ENCODE measurements at regions not wholly inside any gene's neighbourhood (a gene's known extent, or its start where the extent isn't known, plus 50 kb on each side); places are given as distances from the start of the nearest gene placed in this dataset.

- no peak overlapping the region for H3K4me3 ChIP-seq (ENCODE audit: low read length)
- DNase-seq (ENCODE audit: low read depth, low spot score) = no peak
Measured at GRCh38 chr20:11083841-11084240, 410.0 kb upstream of the JAG1 start.

- H3K4me3 ChIP-seq (ENCODE audit: low read length) = no peak overlapping the region
- DNase-seq (ENCODE audit: low read depth, low spot score) = no peak
Measured at GRCh38 chr20:11084508-11084907, 410.7 kb upstream of the JAG1 start.

- no peak for DNase-seq (ENCODE audit: low read depth, low spot score)
- H3K4me3 ChIP-seq (ENCODE audit: low read length) = no peak overlapping the region
Measured at GRCh38 chr20:11086970-11087369, 413.2 kb upstream of the JAG1 start.

GRCh38 chr20:11090751-11091150 is 417.0 kb upstream of the JAG1 start:
- H3K4me3 ChIP-seq (ENCODE audit: low read length) = no peak overlapping the region
- no peak for DNase-seq (ENCODE audit: low read depth, low spot score)

- no peak overlapping the region for H3K4me3 ChIP-seq (ENCODE audit: low read length)
- DNase-seq (ENCODE audit: low read depth, low spot score) = no peak
Measured at GRCh38 chr20:11091511-11091910, 417.7 kb upstream of the JAG1 start.

- H3K4me3 ChIP-seq (ENCODE audit: low read length) = no peak overlapping the region
- DNase-seq (ENCODE audit: low read depth, low spot score) = no peak
Measured at GRCh38 chr20:11092151-11092550, 418.4 kb upstream of the JAG1 start.

GRCh38 chr20:11094196-11094595 is 420.4 kb upstream of the JAG1 start:
- no peak for DNase-seq (ENCODE audit: low read depth, low spot score)
- no peak overlapping the region for H3K4me3 ChIP-seq (ENCODE audit: low read length)

- DNase-seq (ENCODE audit: low read depth, low spot score) = no peak
- H3K4me3 ChIP-seq (ENCODE audit: low read length) = no peak overlapping the region
Measured at GRCh38 chr20:11094711-11095110, 420.9 kb upstream of the JAG1 start.

- no peak for DNase-seq (ENCODE audit: low read depth, low spot score)
Measured at GRCh38 chr20:11098888-11099287, 425.1 kb upstream of the JAG1 start.

GRCh38 chr20:11101243-11101642 is 427.4 kb upstream of the JAG1 start:
- H3K4me3 ChIP-seq (ENCODE audit: low read length) = no peak overlapping the region
- DNase-seq (ENCODE audit: low read depth, low spot score) = no peak

More at GRCh38 chr20:11098888-11099287, 425.1 kb upstream of the JAG1 start:
- no peak overlapping the region for H3K4me3 ChIP-seq (ENCODE audit: low read length)

GRCh38 chr20:11101696-11102095 is 427.9 kb upstream of the JAG1 start:
- no peak for DNase-seq (ENCODE audit: low read depth, low spot score)
- no peak overlapping the region for H3K4me3 ChIP-seq (ENCODE audit: low read length)

- no peak for DNase-seq (ENCODE audit: low read depth, low spot score)
- no peak overlapping the region for H3K4me3 ChIP-seq (ENCODE audit: low read length)
Measured at GRCh38 chr20:11103866-11104265, 430.1 kb upstream of the JAG1 start.

GRCh38 chr20:11108102-11108810 is 434.5 kb upstream of the JAG1 start:
- H3K4me3 ChIP-seq (ENCODE audit: low read length) = no peak overlapping the region
- no peak for DNase-seq (ENCODE audit: low read depth, low spot score)

GRCh38 chr20:11110535-11110934 is 436.7 kb upstream of the JAG1 start:
- no peak overlapping the region for H3K4me3 ChIP-seq (ENCODE audit: low read length)
- no peak for DNase-seq (ENCODE audit: low read depth, low spot score)

GRCh38 chr20:11111191-11111590 is 437.4 kb upstream of the JAG1 start:
- no peak for DNase-seq (ENCODE audit: low read depth, low spot score)
- no peak overlapping the region for H3K4me3 ChIP-seq (ENCODE audit: low read length)

- no peak for DNase-seq (ENCODE audit: low read depth, low spot score)
- H3K4me3 ChIP-seq (ENCODE audit: low read length) = no peak overlapping the region
Measured at GRCh38 chr20:11112832-11113231, 439.0 kb upstream of the JAG1 start.

- DNase-seq (ENCODE audit: low read depth, low spot score) = no peak
- H3K4me3 ChIP-seq (ENCODE audit: low read length) = no peak overlapping the region
Measured at GRCh38 chr20:11114382-11114781, 440.6 kb upstream of the JAG1 start.

GRCh38 chr20:11117808-11118528 is 444.2 kb upstream of the JAG1 start:
- no peak for DNase-seq (ENCODE audit: low read depth, low spot score)

GRCh38 chr20:11118802-11119380 is 445.1 kb upstream of the JAG1 start:
- no peak for DNase-seq (ENCODE audit: low read depth, low spot score)
- H3K4me3 ChIP-seq (ENCODE audit: low read length) = no peak overlapping the region

More at GRCh38 chr20:11117808-11118528, 444.2 kb upstream of the JAG1 start:
- H3K4me3 ChIP-seq (ENCODE audit: low read length) = no peak overlapping the region

GRCh38 chr20:11119573-11119972 is 445.8 kb upstream of the JAG1 start:
- DNase-seq (ENCODE audit: low read depth, low spot score) = no peak
- no peak overlapping the region for H3K4me3 ChIP-seq (ENCODE audit: low read length)
